Caco-2 (cell line): ENCODE measurements at regions not wholly inside any gene's neighbourhood (a gene's known extent, or its start where the extent isn't known, plus 50 kb on each side); places are given as distances from the start of the nearest gene placed in this dataset.

Source experiments
- BruUV-seq: library from RNA; stranded (reverse); fragments of 400-500 nt; replicated peaks from 2 replicates; lab custom pipeline; 2021; lab: Mats Ljungman, UMichigan
- CTCF ChIA-PET: fragments of 300-600 bp; sonication (Branson Sonifier 250); formaldehyde crosslinking; loops from one replicate; lab custom pipeline; 2022; ENCODE audit warnings: antibody characterized with exemption; lab: Charles Lee
- POLR2A ChIA-PET: fragments of 300-600 bp; sonication (Branson Sonifier 250); formaldehyde crosslinking; loops from one replicate; lab custom pipeline; 2022; ENCODE audit warnings: antibody characterized with exemption; lab: Charles Lee
- DNase-seq, 2 experiments: peaks; one replicate each; pipeline versions ENCODE4 v3.0.0 to v3.0.0-alpha.2; 2020 to 2022
- H3K27me3 ChIP-seq: replicated peaks from 2 replicates; pipeline ENCODE4 v1.6.0; 2011; ENCODE audit warnings: low read length; ENCODE audit not compliant: control insufficient read depth, insufficient read depth
- H3K36me3 ChIP-seq: 2 replicates; pipeline ENCODE4 v1.5.1; 2011; ENCODE audit warnings: low read length; ENCODE audit not compliant: control insufficient read depth, insufficient read depth
- H3K4me1 ChIP-seq: fragments of 250-450 bp; sonication (Bioruptor Pico); 2 replicates; pipeline ENCODE4 v1.5.1; 2020; ENCODE audit warnings: mild to moderate bottlenecking
- H3K4me3 ChIP-seq: 2 replicates; pipeline ENCODE4 v1.5.1; 2011; ENCODE audit warnings: low read depth, mild to moderate bottlenecking, control low read depth, low read length
- H3K9me3 ChIP-seq: fragments of 250-450 bp; sonication (Bioruptor Pico); 2 replicates; pipeline ENCODE4 v1.5.1; 2020; ENCODE audit warnings: mild to moderate bottlenecking, moderate library complexity
- H3K27ac Mint-ChIP-seq: one replicate; pipeline ENCODE4 v1.8.0; 2022; ENCODE audit warnings: mixed read lengths; ENCODE audit not compliant: unreplicated experiment
- H3K27me3 Mint-ChIP-seq: one replicate; pipeline ENCODE4 v1.8.0; 2022; ENCODE audit warnings: mixed read lengths; ENCODE audit not compliant: insufficient read depth, unreplicated experiment
- H3K36me3 Mint-ChIP-seq: one replicate; pipeline ENCODE4 v1.8.0; 2022; ENCODE audit warnings: mild to moderate bottlenecking, mixed read lengths; ENCODE audit not compliant: insufficient read depth, unreplicated experiment
- H3K4me1 Mint-ChIP-seq: one replicate; pipeline ENCODE4 v1.8.0; 2022; ENCODE audit warnings: low read depth, mixed read lengths; ENCODE audit not compliant: unreplicated experiment
- H3K4me3 Mint-ChIP-seq: one replicate; pipeline ENCODE4 v1.8.0; 2022; ENCODE audit warnings: mild to moderate bottlenecking, moderate library complexity, mixed read lengths; ENCODE audit not compliant: unreplicated experiment
- H3K9me3 Mint-ChIP-seq: one replicate; pipeline ENCODE4 v1.8.0; 2022; ENCODE audit warnings: mixed read lengths; ENCODE audit not compliant: unreplicated experiment
- intact Hi-C: fragments of 100-400 bp; cut with micrococcal nuclease; formaldehyde crosslinking; loops from one replicate; pipeline ENCODE4 v1.10.0; 2022; ENCODE audit not compliant: unreplicated experiment
- TF ChIP-seq, protein P1 (sequence below), 2 experiments: fragments of 200-600 bp in 1 of 2; IDR thresholded peaks; 1 replicate in 1 of 2; 2 replicates in 1 of 2; pipeline versions ENCODE4 v1.5.1 to v1.8.0; 2011 to 2022; ENCODE audit warnings: antibody characterized with exemption in 1 of 2, control low read depth in 1 of 2, inconsistent platforms in 1 of 2, low read depth in 1 of 2, low read length in 1 of 2, mild to moderate bottlenecking in 1 of 2, moderate library complexity in 1 of 2; ENCODE audit not compliant: insufficient read depth in 1 of 2, severe bottlenecking in 1 of 2, unreplicated experiment in 1 of 2

DNA sequence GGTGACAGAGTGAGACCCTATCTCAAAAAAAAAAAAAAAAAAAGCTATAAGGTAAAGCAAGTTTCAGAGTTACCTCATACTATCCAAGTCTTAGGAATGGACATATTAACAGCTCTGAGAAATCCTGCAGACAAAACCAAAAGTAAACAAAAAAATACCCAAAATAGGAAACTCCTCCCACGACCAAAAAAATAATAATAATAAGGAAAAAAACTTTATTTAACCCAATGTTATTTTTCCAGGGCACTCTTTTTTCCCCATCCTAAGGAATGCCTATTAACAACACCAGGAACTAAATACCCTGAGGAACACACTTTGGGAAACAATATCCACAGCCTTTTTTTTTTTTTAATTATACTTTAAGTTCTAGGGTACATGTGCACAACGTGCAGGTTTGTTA is 135.5 kb upstream of the CCND2 start:
- Histone ChIP-seq H3K36me3 (no peaks in the 10 kb centered on the region), H3K4me3 (no peak overlapping the region), H3K27me3 (no peaks in the 10 kb centered on the region), H3K4me1 (peaks cover 6% of the 10 kb centered on the region), H3K9me3 (no peaks in the 10 kb centered on the region)
- intact Hi-C loops = no loop called here
- no peaks in the 10 kb centered on the region for H3K9me3 Mint-ChIP-seq
- H3K4me3 Mint-ChIP-seq = no peak overlapping the region
- TF ChIP-seq, protein P1, sequence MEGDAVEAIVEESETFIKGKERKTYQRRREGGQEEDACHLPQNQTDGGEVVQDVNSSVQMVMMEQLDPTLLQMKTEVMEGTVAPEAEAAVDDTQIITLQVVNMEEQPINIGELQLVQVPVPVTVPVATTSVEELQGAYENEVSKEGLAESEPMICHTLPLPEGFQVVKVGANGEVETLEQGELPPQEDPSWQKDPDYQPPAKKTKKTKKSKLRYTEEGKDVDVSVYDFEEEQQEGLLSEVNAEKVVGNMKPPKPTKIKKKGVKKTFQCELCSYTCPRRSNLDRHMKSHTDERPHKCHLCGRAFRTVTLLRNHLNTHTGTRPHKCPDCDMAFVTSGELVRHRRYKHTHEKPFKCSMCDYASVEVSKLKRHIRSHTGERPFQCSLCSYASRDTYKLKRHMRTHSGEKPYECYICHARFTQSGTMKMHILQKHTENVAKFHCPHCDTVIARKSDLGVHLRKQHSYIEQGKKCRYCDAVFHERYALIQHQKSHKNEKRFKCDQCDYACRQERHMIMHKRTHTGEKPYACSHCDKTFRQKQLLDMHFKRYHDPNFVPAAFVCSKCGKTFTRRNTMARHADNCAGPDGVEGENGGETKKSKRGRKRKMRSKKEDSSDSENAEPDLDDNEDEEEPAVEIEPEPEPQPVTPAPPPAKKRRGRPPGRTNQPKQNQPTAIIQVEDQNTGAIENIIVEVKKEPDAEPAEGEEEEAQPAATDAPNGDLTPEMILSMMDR (IDR thresholded peaks at IDR 0.05; ENCODE audit: insufficient read depth in 1 of 2, low read depth in 1 of 2, low read length in 1 of 2, severe bottlenecking in 1 of 2, unreplicated experiment in 1 of 2) = no peak
- POLR2A ChIA-PET = no interaction called here
- no peak overlapping the region for H3K27ac Mint-ChIP-seq
- H3K36me3 Mint-ChIP-seq = no peaks in the 10 kb centered on the region
- DNase-seq = no peak
- H3K4me1 Mint-ChIP-seq = no peaks in the 10 kb centered on the region
- CTCF ChIA-PET = interaction anchor here (1.2 kb wide), 1 partner anchor 139 kb away, joined by 4 read pairs; no protein-coding TSS in a partner anchor
- H3K27me3 Mint-ChIP-seq = no peaks in the 10 kb centered on the region
- no TSS peak for BruUV-seq

DNA sequence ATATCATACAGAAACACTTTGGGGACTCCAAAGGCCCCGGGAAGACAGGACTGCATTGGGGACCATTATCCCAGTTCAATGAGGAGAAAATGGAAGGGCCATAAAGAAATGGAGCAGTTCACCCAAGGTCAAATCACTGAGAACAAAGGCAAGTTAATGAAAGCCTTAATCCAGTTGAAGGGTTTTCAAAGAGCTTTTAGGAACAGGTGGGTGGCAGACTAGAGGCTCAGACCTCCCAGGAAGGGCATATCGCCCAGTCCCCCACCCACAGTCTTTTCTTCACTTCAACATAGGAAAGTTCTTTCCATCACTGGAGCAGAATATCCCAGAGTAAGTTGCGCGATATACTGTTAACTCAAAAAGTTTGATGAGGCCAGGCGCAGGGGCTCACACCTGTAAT is 136.1 kb upstream of the CCND2 start:
- Histone ChIP-seq H3K36me3 (no peaks in the 10 kb centered on the region), H3K4me1 (peaks cover 6% of the 10 kb centered on the region), H3K9me3 (no peaks in the 10 kb centered on the region), H3K27me3 (no peaks in the 10 kb centered on the region), H3K4me3 (no peak overlapping the region)
- no peaks in the 10 kb centered on the region for H3K9me3 Mint-ChIP-seq
- intact Hi-C loops = no loop called here
- TF ChIP-seq, protein P1 (IDR thresholded peaks at IDR 0.05; ENCODE audit: insufficient read depth in 1 of 2, low read depth in 1 of 2, low read length in 1 of 2, severe bottlenecking in 1 of 2, unreplicated experiment in 1 of 2) = no peak
- no peaks in the 10 kb centered on the region for H3K36me3 Mint-ChIP-seq
- no peaks in the 10 kb centered on the region for H3K4me1 Mint-ChIP-seq
- no peak for DNase-seq
- H3K27me3 Mint-ChIP-seq = no peaks in the 10 kb centered on the region
- H3K4me3 Mint-ChIP-seq = no peak overlapping the region
- no TSS peak for BruUV-seq
- no peak overlapping the region for H3K27ac Mint-ChIP-seq
- CTCF ChIA-PET = interaction anchor here (1.2 kb wide), 1 partner anchor 140 kb away, joined by 4 read pairs; no protein-coding TSS in a partner anchor
- POLR2A ChIA-PET = no interaction called here

DNA sequence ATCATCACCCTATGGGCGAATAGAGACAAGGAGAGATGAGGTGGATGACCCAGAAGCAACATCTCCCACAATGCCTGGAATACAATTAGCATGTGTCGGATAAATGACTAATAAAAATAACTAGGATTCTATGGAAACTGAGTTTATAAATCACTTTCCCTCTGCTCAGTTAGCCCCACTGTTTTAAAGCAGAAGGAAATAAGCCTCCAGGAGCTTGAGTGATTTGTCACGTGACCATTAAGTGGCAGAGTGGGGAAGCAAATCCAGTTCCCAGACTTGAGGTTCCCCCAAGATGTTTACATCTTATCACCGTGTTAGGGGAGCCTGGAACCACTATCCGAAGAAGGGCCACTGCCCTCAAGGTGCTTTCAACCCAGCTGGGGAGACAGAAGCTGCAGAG is 136.5 kb upstream of the CCND2 start:
- Mint-ChIP-seq H3K27me3 (peaks cover 2% of the 10 kb centered on the region), H3K36me3 (no peaks in the 10 kb centered on the region), H3K4me3 (no peak overlapping the region), H3K27ac (no peak overlapping the region), H3K9me3 (no peaks in the 10 kb centered on the region), H3K4me1 (no peaks in the 10 kb centered on the region)
- H3K4me1 ChIP-seq = peaks cover 6% of the 10 kb centered on the region
- no TSS peak for BruUV-seq
- ChIA-PET POLR2A (no interaction called here), CTCF (no interaction called here)
- intact Hi-C loops = no loop called here
- H3K36me3 ChIP-seq = no peaks in the 10 kb centered on the region
- no peak overlapping the region for H3K4me3 ChIP-seq
- no peaks in the 10 kb centered on the region for H3K27me3 ChIP-seq
- no peaks in the 10 kb centered on the region for H3K9me3 ChIP-seq
- TF ChIP-seq, protein P1 (IDR thresholded peaks at IDR 0.05; ENCODE audit: insufficient read depth in 1 of 2, low read depth in 1 of 2, low read length in 1 of 2, severe bottlenecking in 1 of 2, unreplicated experiment in 1 of 2) = no peak
- DNase-seq = no peak
